ENCODE measurements at regions not wholly inside any gene's neighbourhood (a gene's known extent, or its start where the extent isn't known, plus 50 kb on each side); places are given as distances from the start of the nearest gene placed in this dataset.

DNA sequence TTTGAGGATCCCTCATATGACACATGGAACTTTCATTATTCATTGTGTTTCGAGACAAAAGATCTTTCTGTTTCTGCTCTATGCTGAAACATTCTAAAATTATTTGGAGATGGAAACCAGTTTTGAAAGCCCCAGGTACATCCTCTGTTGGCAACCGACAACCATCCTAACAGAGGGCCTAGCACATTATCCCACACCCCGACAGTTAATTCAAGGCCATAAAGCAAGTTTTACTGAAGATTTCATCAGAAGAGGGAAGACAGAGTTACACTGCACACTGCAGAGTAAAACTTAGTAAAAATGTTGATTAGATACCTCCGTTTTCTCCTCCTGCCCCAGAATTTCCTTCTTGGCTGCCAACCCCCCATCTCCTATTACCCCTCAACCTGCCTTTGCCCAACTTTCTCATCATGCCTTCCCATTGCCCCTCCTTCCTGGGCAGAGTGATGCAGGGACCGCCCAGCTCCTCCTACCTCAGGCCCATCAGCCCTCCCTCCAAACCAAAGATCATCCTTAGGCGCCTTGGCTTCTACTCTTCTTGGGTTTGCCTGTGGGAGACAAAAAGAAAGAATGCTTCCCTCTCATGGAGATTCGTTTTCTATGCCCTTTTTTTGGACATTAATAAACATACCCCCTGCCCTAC is 52.9 kb upstream of the CITED4 start:
- Histone ChIP-seq H3K36me3 (no peaks in the 10 kb centered on the region), H3K27me3 (no peaks in the 10 kb centered on the region), H3K4me3 (no peak overlapping the region), H3K4me1 (no peaks in the 10 kb centered on the region), H3K9me3 (no peaks in the 10 kb centered on the region), H3K27ac (no peak overlapping the region)
- no peak for DNase-seq (ENCODE audit: extremely low spot score in 2 of 2)
- no peak for TF ChIP-seq POLR2AphosphoS5 (IDR thresholded peaks at IDR 0.05; ENCODE audit: insufficient read depth in 1 of 2, low read depth in 1 of 2)
- no peak for TF ChIP-seq POLR2A (IDR thresholded peaks at IDR 0.05)
- TF ChIP-seq, protein P1, sequence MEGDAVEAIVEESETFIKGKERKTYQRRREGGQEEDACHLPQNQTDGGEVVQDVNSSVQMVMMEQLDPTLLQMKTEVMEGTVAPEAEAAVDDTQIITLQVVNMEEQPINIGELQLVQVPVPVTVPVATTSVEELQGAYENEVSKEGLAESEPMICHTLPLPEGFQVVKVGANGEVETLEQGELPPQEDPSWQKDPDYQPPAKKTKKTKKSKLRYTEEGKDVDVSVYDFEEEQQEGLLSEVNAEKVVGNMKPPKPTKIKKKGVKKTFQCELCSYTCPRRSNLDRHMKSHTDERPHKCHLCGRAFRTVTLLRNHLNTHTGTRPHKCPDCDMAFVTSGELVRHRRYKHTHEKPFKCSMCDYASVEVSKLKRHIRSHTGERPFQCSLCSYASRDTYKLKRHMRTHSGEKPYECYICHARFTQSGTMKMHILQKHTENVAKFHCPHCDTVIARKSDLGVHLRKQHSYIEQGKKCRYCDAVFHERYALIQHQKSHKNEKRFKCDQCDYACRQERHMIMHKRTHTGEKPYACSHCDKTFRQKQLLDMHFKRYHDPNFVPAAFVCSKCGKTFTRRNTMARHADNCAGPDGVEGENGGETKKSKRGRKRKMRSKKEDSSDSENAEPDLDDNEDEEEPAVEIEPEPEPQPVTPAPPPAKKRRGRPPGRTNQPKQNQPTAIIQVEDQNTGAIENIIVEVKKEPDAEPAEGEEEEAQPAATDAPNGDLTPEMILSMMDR (IDR thresholded peaks at IDR 0.05): no peak
- intact Hi-C loops (cut with DNase I): no loop called here

DNA sequence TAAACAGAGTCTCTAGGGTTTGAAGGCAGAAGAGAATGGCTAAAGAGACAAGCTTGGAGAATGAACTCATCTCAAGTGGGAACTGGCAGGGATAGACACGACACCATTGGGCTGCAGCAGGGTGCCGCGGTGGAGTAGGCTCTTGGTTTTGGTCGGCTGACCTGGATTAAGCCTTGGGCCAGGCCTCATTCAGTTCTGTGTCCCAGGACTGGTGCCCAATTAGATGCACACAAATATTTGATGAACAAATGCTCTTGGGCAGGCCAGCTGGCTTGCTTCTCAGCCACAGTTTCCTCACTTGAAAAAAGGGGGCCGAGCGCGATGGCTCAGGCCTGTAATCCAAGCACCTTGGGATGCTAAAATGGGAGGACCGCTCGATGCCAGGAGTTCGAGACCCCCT is 53.4 kb upstream of the CITED4 start:
- Histone ChIP-seq H3K4me3 (no peak overlapping the region), H3K36me3 (no peaks in the 10 kb centered on the region), H3K9me3 (no peaks in the 10 kb centered on the region), H3K27ac (no peak overlapping the region), H3K4me1 (no peaks in the 10 kb centered on the region), H3K27me3 (no peaks in the 10 kb centered on the region)
- DNase-seq (ENCODE audit: extremely low spot score in 2 of 2): no peak
- intact Hi-C loops (cut with DNase I): no loop called here
- no peak for TF ChIP-seq POLR2AphosphoS5 (IDR thresholded peaks at IDR 0.05; ENCODE audit: insufficient read depth in 1 of 2, low read depth in 1 of 2)
- TF ChIP-seq, protein P1 (IDR thresholded peaks at IDR 0.05): no peak

DNA sequence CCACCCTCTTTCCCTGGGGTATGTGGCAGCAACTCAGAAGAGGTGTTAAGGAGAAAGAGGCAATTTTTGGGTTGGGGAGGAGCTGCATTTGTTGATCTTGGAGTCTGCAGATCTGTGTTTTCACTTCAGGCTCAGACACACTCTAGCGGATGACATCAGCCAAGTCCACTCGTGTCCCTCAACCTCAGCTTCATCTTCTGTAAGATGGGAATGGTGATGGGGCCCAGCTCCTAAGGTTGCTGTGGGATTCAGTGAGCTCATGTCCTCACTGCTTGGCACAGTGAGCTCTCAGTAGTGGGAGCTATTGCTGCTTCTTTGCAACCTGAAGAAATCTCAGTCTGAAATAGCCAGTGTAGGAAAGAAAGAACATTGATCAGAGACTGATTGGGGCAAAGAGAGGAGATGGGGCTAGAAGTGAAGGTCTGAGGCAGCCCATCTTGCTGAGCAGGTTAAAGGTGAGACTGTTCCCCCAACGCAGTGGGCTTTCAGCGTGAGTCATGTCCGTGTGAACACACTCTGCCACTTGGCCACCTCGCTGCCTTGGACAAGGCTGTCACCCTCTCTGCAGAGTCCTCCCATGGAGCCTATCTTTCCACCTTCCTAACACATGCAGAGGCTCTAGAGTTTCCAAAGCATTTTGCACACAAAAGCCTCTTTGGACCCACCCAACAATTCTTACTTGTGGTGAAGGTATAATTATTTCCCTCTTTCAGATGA is 56.0 kb upstream of the CITED4 start:
- Histone ChIP-seq H3K4me1 (no peaks in the 10 kb centered on the region), H3K9me3 (no peaks in the 10 kb centered on the region), H3K4me3 (no peak overlapping the region), H3K27ac (no peak overlapping the region), H3K27me3 (no peaks in the 10 kb centered on the region), H3K36me3 (no peaks in the 10 kb centered on the region)
- intact Hi-C loops (cut with DNase I): no loop called here
- no peak for DNase-seq (ENCODE audit: extremely low spot score in 2 of 2)
- TF ChIP-seq POLR2A (IDR thresholded peaks at IDR 0.05): no peak

DNA sequence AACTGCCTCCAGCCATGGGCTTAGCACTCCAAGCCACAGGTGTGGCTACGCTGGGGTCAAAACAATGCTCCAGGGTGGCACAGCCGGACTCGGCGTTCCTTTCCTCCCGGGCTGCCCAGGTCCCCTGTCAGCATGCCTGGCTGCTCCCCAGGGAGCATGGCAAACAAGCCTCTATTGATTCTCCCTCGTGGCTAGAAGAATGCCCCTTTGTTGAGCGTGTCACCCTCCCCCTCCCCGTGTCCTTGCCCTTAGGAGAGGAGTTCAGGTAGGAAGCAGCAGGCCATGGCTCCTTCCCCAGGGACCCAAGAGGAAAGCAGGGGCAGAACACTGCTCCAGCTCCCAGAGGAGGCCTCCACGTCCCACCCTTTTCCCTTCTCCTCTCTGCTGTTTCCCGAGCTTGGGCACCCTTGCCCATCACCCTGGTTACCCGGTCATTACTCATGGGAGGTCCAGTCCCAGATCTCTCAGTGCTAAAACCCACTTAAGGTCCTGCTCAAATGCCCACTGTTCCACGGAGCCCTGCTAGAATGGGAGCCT is 57.4 kb upstream of the CITED4 start:
- H3K4me1 ChIP-seq: no peaks in the 10 kb centered on the region
- no peaks in the 10 kb centered on the region for H3K36me3 ChIP-seq
- H3K4me3 ChIP-seq: no peak overlapping the region
- no peaks in the 10 kb centered on the region for H3K27me3 ChIP-seq
- intact Hi-C loops (cut with DNase I): no loop called here
- no peaks in the 10 kb centered on the region for H3K9me3 ChIP-seq
- no peak for DNase-seq (ENCODE audit: extremely low spot score in 2 of 2)
- TF ChIP-seq, protein P1 (IDR thresholded peaks at IDR 0.05): no peak
- TF ChIP-seq POLR2A (IDR thresholded peaks at IDR 0.05) (no peak), POLR2AphosphoS5 (IDR thresholded peaks at IDR 0.05; ENCODE audit: insufficient read depth in 1 of 2, low read depth in 1 of 2) (no peak)
- H3K27ac ChIP-seq: no peak overlapping the region

DNA sequence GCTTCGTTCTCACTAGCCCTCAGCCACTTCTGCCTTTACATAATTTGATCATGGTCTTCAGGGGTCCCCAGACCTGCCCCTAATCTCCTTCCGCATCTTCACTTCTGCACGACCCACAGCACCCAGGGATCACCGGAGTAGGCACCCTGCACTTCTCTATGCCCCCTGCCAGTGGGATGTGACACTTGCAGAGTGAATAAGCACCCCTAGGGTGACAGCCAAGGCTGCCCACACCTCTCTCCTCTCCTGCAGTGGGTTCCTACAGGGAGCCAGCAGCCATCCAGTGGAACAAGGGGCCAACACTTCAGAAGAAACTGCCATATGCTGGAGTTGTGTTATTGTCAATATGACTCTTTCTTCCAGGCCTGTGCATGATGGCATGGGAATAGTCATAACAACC is 58.0 kb upstream of the CTPS1 start:
- no peaks in the 10 kb centered on the region for H3K27me3 ChIP-seq
- H3K4me1 ChIP-seq: no peaks in the 10 kb centered on the region
- no peak for DNase-seq (ENCODE audit: extremely low spot score in 2 of 2)
- no peak overlapping the region for H3K4me3 ChIP-seq
- no peaks in the 10 kb centered on the region for H3K36me3 ChIP-seq
- no peak for TF ChIP-seq POLR2A (IDR thresholded peaks at IDR 0.05)
- TF ChIP-seq, protein P1 (IDR thresholded peaks at IDR 0.05): no peak
- TF ChIP-seq POLR2AphosphoS5 (IDR thresholded peaks at IDR 0.05; ENCODE audit: insufficient read depth in 1 of 2, low read depth in 1 of 2): no peak
- H3K27ac ChIP-seq: no peak overlapping the region
- intact Hi-C loops (cut with DNase I): no loop called here
- H3K9me3 ChIP-seq: no peaks in the 10 kb centered on the region
